Esophagus muscularis mucosa (tissue), 3 donors: ENCODE measurements at regions not wholly inside any gene's neighbourhood (a gene's known extent, or its start where the extent isn't known, plus 50 kb on each side); places are given as distances from the start of the nearest gene placed in this dataset.
"Not testable (repeated sequence)": the region's sequence is repeated elsewhere in the genome, so short reads cannot be mapped to it uniquely, and the experiment has no call there.

Source experiments
- CTCF ChIP-seq, 3 experiments: fragments of 200-600 bp in 2 of 3; fragments of 450-650 bp in 1 of 3; sonication (generic) in 2 of 3; IDR thresholded peaks; one replicate each; pipeline ENCODE4 v1.5.1; 2017 to 2019; ENCODE audit warnings: antibody characterized with exemption in 3 of 3, mild to moderate bottlenecking in 2 of 3, moderate library complexity in 1 of 3
- POLR2A ChIP-seq: fragments of 450-650 bp; IDR thresholded peaks from one replicate; pipeline ENCODE4 v1.6.1; 2017; ENCODE audit warnings: antibody characterized with exemption, moderate library complexity, mild to moderate bottlenecking, low read depth

GRCh38 chr3:127046690-127047089 is 63.8 kb downstream of the PLXNA1 start:
- TF ChIP-seq CTCF (IDR thresholded peaks at IDR 0.05); POLR2A: not testable (repeated sequence)
